Neuronal stem cell (in vitro differentiated cells): ENCODE measurements at regions not wholly inside any gene's neighbourhood (a gene's known extent, or its start where the extent isn't known, plus 50 kb on each side); places are given as distances from the start of the nearest gene placed in this dataset.

Experiments used
- DNase-seq: peaks from one replicate; pipeline ENCODE4 v3.0.0-alpha.2; 2013; ENCODE audit warnings: low spot score
- H2AFZ ChIP-seq: one replicate; pipeline ENCODE4 v1.6.1; 2013; ENCODE audit warnings: mild to moderate bottlenecking, low read length, inconsistent platforms
- H2AK5ac ChIP-seq: 2 replicates; pipeline ENCODE4 v1.6.1; 2013; ENCODE audit warnings: low read depth, mild to moderate bottlenecking, inconsistent platforms, low read length, moderate library complexity, mixed read lengths
- H2BK120ac ChIP-seq: 2 replicates; pipeline ENCODE4 v1.6.1; 2013; ENCODE audit warnings: low read depth, mild to moderate bottlenecking, inconsistent platforms, low read length, moderate library complexity, mixed read lengths
- H2BK12ac ChIP-seq: one replicate; pipeline ENCODE4 v1.6.1; 2013; ENCODE audit warnings: low read length, inconsistent platforms
- H2BK15ac ChIP-seq: 2 replicates; pipeline ENCODE4 v1.6.1; 2013; ENCODE audit warnings: mild to moderate bottlenecking, low read length, inconsistent platforms, mixed read lengths
- H2BK5ac ChIP-seq: one replicate; pipeline ENCODE4 v1.6.1; 2013; ENCODE audit warnings: inconsistent platforms, mild to moderate bottlenecking, low read length, moderate library complexity
- H3K14ac ChIP-seq: one replicate; pipeline ENCODE4 v1.6.1; 2013; ENCODE audit warnings: low read length, inconsistent platforms
- H3K18ac ChIP-seq: 2 replicates; pipeline ENCODE4 v1.6.1; 2013; ENCODE audit warnings: low read length, inconsistent platforms
- H3K23ac ChIP-seq: 2 replicates; pipeline ENCODE4 v1.6.1; 2013; ENCODE audit warnings: low read depth, mild to moderate bottlenecking, mixed read lengths, low read length, inconsistent platforms; ENCODE audit not compliant: poor library complexity
- H3K27ac ChIP-seq: replicated peaks from 3 replicates; pipeline ENCODE4 v1.5.1; 2013; ENCODE audit warnings: low read length, inconsistent platforms
- H3K27me3 ChIP-seq, 3 experiments: 2 replicates each; pipeline ENCODE4 v1.6.1; 2013; ENCODE audit warnings: low read length in 3 of 3, mild to moderate bottlenecking in 2 of 3, inconsistent platforms in 1 of 3, low read depth in 1 of 3, mixed read lengths in 1 of 3, moderate library complexity in 1 of 3; ENCODE audit not compliant: control insufficient read depth in 3 of 3, insufficient read depth in 3 of 3
- H3K36me3 ChIP-seq, 2 donors: replicated peaks in 1 of 2; 2 replicates each; pipeline ENCODE4 v1.6.1; 2013; ENCODE audit warnings: low read length in 2 of 2; ENCODE audit not compliant: control insufficient read depth in 2 of 2, insufficient read depth in 2 of 2
- H3K4ac ChIP-seq: 2 replicates; pipeline ENCODE4 v1.6.1; 2013; ENCODE audit warnings: inconsistent platforms, mild to moderate bottlenecking, low read length, moderate library complexity
- H3K4me1 ChIP-seq, 2 donors: 1 replicate in 1 of 2; 2 replicates in 1 of 2; pipeline ENCODE4 v1.6.1; 2013; ENCODE audit warnings: low read length in 2 of 2, low read depth in 1 of 2; ENCODE audit not compliant: control insufficient read depth in 2 of 2, insufficient read depth in 1 of 2
- H3K4me2 ChIP-seq: one replicate; pipeline ENCODE4 v1.6.1; 2013; ENCODE audit warnings: mild to moderate bottlenecking, low read length, inconsistent platforms; ENCODE audit not compliant: insufficient read depth, poor library complexity, severe bottlenecking
- H3K4me3 ChIP-seq, 2 donors: 2 replicates each; pipeline ENCODE4 v1.5.1; 2013; ENCODE audit warnings: low read length in 2 of 2, mild to moderate bottlenecking in 2 of 2, inconsistent platforms in 1 of 2, moderate library complexity in 1 of 2
- H3K79me1 ChIP-seq: one replicate; pipeline ENCODE4 v1.6.1; 2013; ENCODE audit warnings: low read depth, mild to moderate bottlenecking, inconsistent platforms, low read length, moderate library complexity
- H3K9ac ChIP-seq: one replicate; pipeline ENCODE4 v1.6.1; 2013; ENCODE audit warnings: mild to moderate bottlenecking, low read depth, low read length, inconsistent platforms; ENCODE audit not compliant: poor library complexity
- H3K9me3 ChIP-seq, 2 donors: replicated peaks in 1 of 2; 2 replicates each; pipeline versions ENCODE3 to v1.6.1; 2013; ENCODE audit warnings: low read length in 2 of 2, mild to moderate bottlenecking in 2 of 2, inconsistent platforms in 1 of 2, low read depth in 1 of 2, mixed read lengths in 1 of 2, moderate library complexity in 1 of 2; ENCODE audit not compliant: control insufficient read depth in 2 of 2, insufficient read depth in 1 of 2
- H4K8ac ChIP-seq: one replicate; pipeline ENCODE4 v1.6.1; 2013; ENCODE audit warnings: low read depth, mild to moderate bottlenecking, inconsistent platforms, low read length, moderate library complexity
- H4K91ac ChIP-seq: one replicate; pipeline ENCODE4 v1.6.1; 2013; ENCODE audit warnings: low read length, low read depth, mild to moderate bottlenecking, inconsistent platforms; ENCODE audit not compliant: poor library complexity
- WGBS, 2 donors: extraction: QIAGEN DNeasy Blood & Tissue Kit; methylation state at CpG; one replicate each; pipeline ENCODE4 v1.1.7; 2013; ENCODE audit warnings: missing lambda C conversion rate in 2 of 2, mixed read lengths in 1 of 2; ENCODE audit not compliant: insufficient read length in 2 of 2, insufficient replicate concordance in 1 of 2; ENCODE audit errors: extremely low coverage in 2 of 2; 5-methylcytosine and 5-hydroxymethylcytosine counted together

- H2AFZ ChIP-seq, result no peak overlapping the region
- H3K27ac ChIP-seq, result no peak overlapping the region
- no peak overlapping the region for H3K9ac ChIP-seq
- no peak overlapping the region for H3K14ac ChIP-seq
- H2BK15ac ChIP-seq, result no peak overlapping the region
- H3K4me1 ChIP-seq, result no peaks in the 10 kb centered on the region
- WGBS, 2 donors, result no CpG with 5 or more reads among the region's 1 CpG
- DNase-seq, result no peak
- no peak overlapping the region for H4K91ac ChIP-seq
- H3K79me1 ChIP-seq, result no peaks in the 10 kb centered on the region
- H2AK5ac ChIP-seq, result no peak overlapping the region
- no peak overlapping the region for H3K18ac ChIP-seq
- H3K4me3 ChIP-seq, result no peak overlapping the region
- H3K23ac ChIP-seq, result no peak overlapping the region
- H4K8ac ChIP-seq, result no peak overlapping the region
- H3K27me3 ChIP-seq, result no peaks in the 10 kb centered on the region
- H2BK120ac ChIP-seq, result no peak overlapping the region
- H3K4me2 ChIP-seq, result no peak overlapping the region
- H2BK5ac ChIP-seq, result no peak overlapping the region
- H2BK12ac ChIP-seq, result no peak overlapping the region
- H3K9me3 ChIP-seq, result no peaks in the 10 kb centered on the region
- no peaks in the 10 kb centered on the region for H3K36me3 ChIP-seq
- no peak overlapping the region for H3K4ac ChIP-seq
These were observed 124.6 kb upstream of the RXFP2 start for GRCh38 chr13:31614704-31615103.

DNA sequence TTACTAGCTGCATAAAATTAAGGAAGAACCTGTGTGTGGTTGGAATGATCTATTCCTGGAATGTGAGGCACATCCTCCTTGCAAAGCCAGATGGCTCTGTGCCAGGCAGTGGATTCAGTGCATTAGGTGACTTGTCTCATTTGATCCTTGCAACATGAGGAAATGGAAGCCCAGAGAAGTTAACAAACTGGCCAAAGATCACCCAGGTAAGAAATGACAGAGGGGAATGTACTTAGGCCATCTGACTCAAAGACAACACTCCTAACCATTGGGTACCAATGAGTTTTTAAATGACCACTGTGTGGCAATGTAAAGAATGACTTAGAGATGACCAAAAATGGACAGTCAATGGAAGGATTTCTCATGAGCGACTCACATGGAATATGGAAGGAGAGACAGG, 114.2 kb upstream of the RXFP2 start:
- Histone ChIP-seq H3K4me3 (no peak overlapping the region), H3K27ac (no peak overlapping the region), H3K79me1 (no peaks in the 10 kb centered on the region), H3K27me3 (no peaks in the 10 kb centered on the region), H3K4ac (no peak overlapping the region), H4K8ac (no peak overlapping the region), H3K4me1 (no peaks in the 10 kb centered on the region), H2BK12ac (no peak overlapping the region), H3K4me2 (no peak overlapping the region), H2BK15ac (no peak overlapping the region), H3K18ac (no peak overlapping the region), H3K23ac (no peak overlapping the region), H4K91ac (no peak overlapping the region), H3K36me3 (no peaks in the 10 kb centered on the region), H2BK5ac (no peak overlapping the region), H3K9ac (no peak overlapping the region), H2AFZ (no peak overlapping the region), H3K14ac (no peak overlapping the region), H2AK5ac (no peak overlapping the region), H3K9me3 (no peaks in the 10 kb centered on the region), H2BK120ac (no peak overlapping the region)
- DNase-seq, result no peak
- no CpG with 5 or more reads among the region's 1 CpG for WGBS, 2 donors

DNA sequence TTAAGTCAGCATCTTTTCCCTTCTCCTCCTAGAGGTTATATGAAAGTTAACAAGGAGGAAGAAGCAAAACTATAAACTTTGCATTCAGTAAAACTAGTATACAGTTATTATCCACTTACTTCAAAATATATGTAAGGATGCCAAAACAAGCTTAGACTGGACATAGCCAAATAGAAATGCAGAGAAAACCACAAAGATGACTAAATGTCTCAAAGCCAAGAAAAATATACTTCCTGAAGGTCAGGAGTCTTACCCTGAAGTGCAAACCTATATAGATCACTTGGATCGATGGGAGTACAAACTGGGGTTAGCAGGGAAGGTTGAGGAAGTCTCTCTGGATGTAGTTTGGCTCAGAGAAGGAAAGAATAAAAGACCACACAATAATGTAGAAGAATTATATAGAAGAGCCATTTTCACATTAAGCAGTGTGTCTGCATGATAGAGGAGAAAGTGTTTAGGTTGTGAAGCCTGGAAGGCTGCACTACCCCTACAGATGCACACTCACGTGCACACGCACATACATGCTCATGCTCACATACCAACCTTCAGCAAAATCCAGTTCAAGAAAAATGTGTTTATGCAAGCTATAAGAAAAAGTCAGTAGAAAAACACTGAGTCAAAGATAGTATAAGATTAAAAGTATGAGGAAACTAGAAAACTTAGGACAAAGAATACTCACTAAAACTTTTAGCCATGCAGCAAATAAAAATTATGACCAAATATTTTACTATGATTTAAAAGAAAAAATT, 112.1 kb upstream of the RXFP2 start:
- no peak overlapping the region for H2AK5ac ChIP-seq
- no peak overlapping the region for H4K8ac ChIP-seq
- no peak overlapping the region for H2AFZ ChIP-seq
- H3K23ac ChIP-seq, result no peak overlapping the region
- H2BK12ac ChIP-seq, result no peak overlapping the region
- no CpG with 5 or more reads among the region's 3 CpGs for WGBS, 2 donors
- no peak overlapping the region for H3K27ac ChIP-seq
- H3K4me2 ChIP-seq, result no peak overlapping the region
- no peak overlapping the region for H2BK15ac ChIP-seq
- no peak overlapping the region for H2BK5ac ChIP-seq
- no peak overlapping the region for H4K91ac ChIP-seq
- H3K27me3 ChIP-seq, result no peaks in the 10 kb centered on the region
- DNase-seq, result no peak
- no peak overlapping the region for H2BK120ac ChIP-seq
- H3K4me3 ChIP-seq, result no peak overlapping the region
- H3K9me3 ChIP-seq, result no peaks in the 10 kb centered on the region
- H3K4ac ChIP-seq, result no peak overlapping the region
- H3K79me1 ChIP-seq, result no peaks in the 10 kb centered on the region
- no peak overlapping the region for H3K18ac ChIP-seq
- H3K9ac ChIP-seq, result no peak overlapping the region
- no peak overlapping the region for H3K14ac ChIP-seq
- no peaks in the 10 kb centered on the region for H3K36me3 ChIP-seq
- H3K4me1 ChIP-seq, result no peaks in the 10 kb centered on the region

- Histone ChIP-seq H3K4me3 (no peak overlapping the region), H3K9ac (peak overlapping the region; percentile 30), H2AFZ (no peak overlapping the region), H3K27me3 (no peaks in the 10 kb centered on the region), H3K14ac (peak overlapping the region; percentile 12), H4K91ac (no peak overlapping the region), H3K18ac (peak overlapping the region; percentile 64), H3K36me3 (no peaks in the 10 kb centered on the region), H3K23ac (peak overlapping the region; percentile 12), H3K4me2 (no peak overlapping the region), H3K9me3 (no peaks in the 10 kb centered on the region), H2BK5ac (no peak overlapping the region), H2BK12ac (no peak overlapping the region), H3K27ac (no peak overlapping the region), H4K8ac (no peak overlapping the region), H3K4ac (no peak overlapping the region), H3K4me1 (no peaks in the 10 kb centered on the region), H2AK5ac (no peak overlapping the region), H2BK120ac (no peak overlapping the region), H3K79me1 (no peaks in the 10 kb centered on the region), H2BK15ac (no peak overlapping the region)
- WGBS, 2 donors, result no CpG with 5 or more reads among the region's 3 CpGs
- no peak for DNase-seq
These were observed 110.1 kb upstream of the RXFP2 start for GRCh38 chr13:31629085-31629780.
